ENCODE measurements at regions not wholly inside any gene's neighbourhood (a gene's known extent, or its start where the extent isn't known, plus 50 kb on each side); places are given as distances from the start of the nearest gene placed in this dataset.

DNA sequence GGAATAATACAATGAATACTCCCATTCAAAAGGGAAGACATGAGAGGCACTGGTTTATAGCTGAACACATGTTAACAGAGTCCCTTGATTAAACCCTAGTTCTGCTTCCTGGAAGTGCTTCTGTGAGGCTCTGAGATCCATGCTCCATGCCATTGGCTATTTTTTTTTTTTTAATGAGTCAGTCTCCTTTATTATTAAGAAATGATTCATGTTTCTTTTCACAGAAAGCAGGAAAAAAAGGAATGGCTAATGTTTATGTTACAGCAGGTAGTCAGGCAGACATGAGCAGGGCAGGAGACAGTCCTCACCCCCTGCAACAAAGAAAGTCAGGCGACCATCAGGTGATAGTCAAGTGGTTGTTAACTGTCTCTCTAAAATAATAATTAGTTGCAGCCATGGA lies 598.7 kb downstream of the EPHA5 start:
- Mint-ChIP-seq H3K9me3 (peaks cover 0 to 5% (median 2%) of the 10 kb centered on the region in 7 donors), H3K27me3 (ENCODE audit: low read depth in 3 of 3) (no peaks in the 10 kb centered on the region), H3K4me3 (no peak overlapping the region), H3K36me3 (no peaks in the 10 kb centered on the region), H3K27ac (no peak overlapping the region), H3K4me1 (no peaks in the 10 kb centered on the region)
- no peak overlapping the region for H3K9ac ChIP-seq (ENCODE audit: insufficient read depth, low read length, poor library complexity, severe bottlenecking)
- H3K4me2 ChIP-seq (replicated peaks; ENCODE audit: extremely low read depth, low read length, poor library complexity, severe bottlenecking): no peak overlapping the region
- 100% methylated on average over 1 of the region's 1 CpG for WGBS (ENCODE audit: insufficient coverage)
- no peak overlapping the region for H2AFZ ChIP-seq (ENCODE audit: insufficient read depth, low read depth, low read length, poor library complexity, severe bottlenecking)
- no peak for DNase-seq
- TF ChIP-seq, protein P1, sequence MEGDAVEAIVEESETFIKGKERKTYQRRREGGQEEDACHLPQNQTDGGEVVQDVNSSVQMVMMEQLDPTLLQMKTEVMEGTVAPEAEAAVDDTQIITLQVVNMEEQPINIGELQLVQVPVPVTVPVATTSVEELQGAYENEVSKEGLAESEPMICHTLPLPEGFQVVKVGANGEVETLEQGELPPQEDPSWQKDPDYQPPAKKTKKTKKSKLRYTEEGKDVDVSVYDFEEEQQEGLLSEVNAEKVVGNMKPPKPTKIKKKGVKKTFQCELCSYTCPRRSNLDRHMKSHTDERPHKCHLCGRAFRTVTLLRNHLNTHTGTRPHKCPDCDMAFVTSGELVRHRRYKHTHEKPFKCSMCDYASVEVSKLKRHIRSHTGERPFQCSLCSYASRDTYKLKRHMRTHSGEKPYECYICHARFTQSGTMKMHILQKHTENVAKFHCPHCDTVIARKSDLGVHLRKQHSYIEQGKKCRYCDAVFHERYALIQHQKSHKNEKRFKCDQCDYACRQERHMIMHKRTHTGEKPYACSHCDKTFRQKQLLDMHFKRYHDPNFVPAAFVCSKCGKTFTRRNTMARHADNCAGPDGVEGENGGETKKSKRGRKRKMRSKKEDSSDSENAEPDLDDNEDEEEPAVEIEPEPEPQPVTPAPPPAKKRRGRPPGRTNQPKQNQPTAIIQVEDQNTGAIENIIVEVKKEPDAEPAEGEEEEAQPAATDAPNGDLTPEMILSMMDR (IDR thresholded peaks at IDR 0.05): no peak
- intact Hi-C loops (cut with micrococcal nuclease): no loop called here
- no peaks in the 10 kb centered on the region for H3K27me3 ChIP-seq (ENCODE audit: control insufficient read depth in 2 of 2, insufficient read depth in 2 of 2, low read length in 2 of 2)
- H3K4me3 ChIP-seq (replicated peaks in 1 of 3; ENCODE audit: low read depth in 2 of 3, low read length in 3 of 3): no peak overlapping the region
- H3K9me3 ChIP-seq (replicated peaks in 1 of 2; ENCODE audit: control insufficient read depth in 1 of 2, insufficient read depth in 1 of 2, low read length in 2 of 2): no peaks in the 10 kb centered on the region
- H4K20me1 ChIP-seq (ENCODE audit: insufficient read depth, low read length): no peaks in the 10 kb centered on the region
- no peaks in the 10 kb centered on the region for H3K4me1 ChIP-seq (ENCODE audit: control insufficient read depth in 1 of 2, insufficient read depth in 2 of 2, low read length in 2 of 2)
- H3K27ac ChIP-seq (ENCODE audit: low read depth in 1 of 2, low read length in 2 of 2): no peak overlapping the region
- H3K79me2 ChIP-seq (ENCODE audit: insufficient read depth, low read length): no peaks in the 10 kb centered on the region
- no peaks in the 10 kb centered on the region for H3K36me3 ChIP-seq (replicated peaks in 1 of 2; ENCODE audit: control insufficient read depth in 1 of 2, insufficient read depth in 2 of 2, low read length in 2 of 2)

DNA sequence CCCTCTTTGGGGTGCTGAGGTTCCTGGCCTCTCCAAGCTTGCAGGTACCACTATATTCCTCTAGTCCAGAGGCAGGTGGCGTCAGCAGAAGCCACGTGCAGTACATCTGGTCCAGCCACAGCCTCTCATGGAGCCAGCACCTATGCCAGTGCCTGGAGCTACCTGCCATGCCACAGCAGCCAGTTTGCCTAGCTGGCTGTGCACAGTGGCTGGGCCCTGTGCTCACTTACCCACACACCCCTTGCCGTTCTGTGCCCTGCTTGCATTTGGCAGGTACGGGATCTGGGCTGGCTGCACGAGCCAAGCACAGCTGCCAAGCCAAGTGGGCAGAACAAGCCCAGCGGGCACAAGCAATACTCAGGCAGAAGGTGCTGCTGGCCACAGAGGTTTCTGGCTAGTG lies 601.1 kb downstream of the EPHA5 start:
- Histone ChIP-seq H4K20me1 (ENCODE audit: insufficient read depth, low read length) (no peaks in the 10 kb centered on the region), H3K79me2 (ENCODE audit: insufficient read depth, low read length) (no peaks in the 10 kb centered on the region), H3K9me3 (replicated peaks in 1 of 2; ENCODE audit: control insufficient read depth in 1 of 2, insufficient read depth in 1 of 2, low read length in 2 of 2) (no peaks in the 10 kb centered on the region), H3K9ac (ENCODE audit: insufficient read depth, low read length, poor library complexity, severe bottlenecking) (no peak overlapping the region), H3K4me3 (replicated peaks in 1 of 3; ENCODE audit: low read depth in 2 of 3, low read length in 3 of 3) (no peak overlapping the region), H3K27me3 (ENCODE audit: control insufficient read depth in 2 of 2, insufficient read depth in 2 of 2, low read length in 2 of 2) (no peaks in the 10 kb centered on the region), H2AFZ (ENCODE audit: insufficient read depth, low read depth, low read length, poor library complexity, severe bottlenecking) (no peak overlapping the region), H3K36me3 (replicated peaks in 1 of 2; ENCODE audit: control insufficient read depth in 1 of 2, insufficient read depth in 2 of 2, low read length in 2 of 2) (no peaks in the 10 kb centered on the region), H3K27ac (ENCODE audit: low read depth in 1 of 2, low read length in 2 of 2) (no peak overlapping the region), H3K4me2 (replicated peaks; ENCODE audit: extremely low read depth, low read length, poor library complexity, severe bottlenecking) (no peak overlapping the region), H3K4me1 (ENCODE audit: control insufficient read depth in 1 of 2, insufficient read depth in 2 of 2, low read length in 2 of 2) (no peaks in the 10 kb centered on the region)
- H3K27me3 Mint-ChIP-seq (ENCODE audit: low read depth in 3 of 3): no peaks in the 10 kb centered on the region
- no peak overlapping the region for H3K4me3 Mint-ChIP-seq
- no peaks in the 10 kb centered on the region for H3K36me3 Mint-ChIP-seq
- WGBS (ENCODE audit: insufficient coverage): 66% methylated on average over 6 of the region's 6 CpGs
- H3K9me3 Mint-ChIP-seq: peaks cover 0 to 3% (median 2%) of the 10 kb centered on the region in 7 donors
- intact Hi-C loops (cut with micrococcal nuclease): no loop called here
- no peak overlapping the region for H3K27ac Mint-ChIP-seq
- TF ChIP-seq, protein P1 (IDR thresholded peaks at IDR 0.05): no peak
- H3K4me1 Mint-ChIP-seq: no peaks in the 10 kb centered on the region
- DNase-seq: no peak

All from CD14-positive monocyte (primary cell).